Mesodermal cell (in vitro differentiated cells): ENCODE measurements at regions not wholly inside any gene's neighbourhood (a gene's known extent, or its start where the extent isn't known, plus 50 kb on each side); places are given as distances from the start of the nearest gene placed in this dataset.

Source experiments
- H3K27ac ChIP-seq: 2 replicates; pipeline ENCODE4 v1.7.0; 2013; ENCODE audit warnings: mild to moderate bottlenecking, low read depth, low read length, moderate library complexity; ENCODE audit not compliant: severe bottlenecking
- H3K36me3 ChIP-seq: 2 replicates; pipeline ENCODE4 v1.7.1; 2013; ENCODE audit warnings: mild to moderate bottlenecking, low read length, moderate library complexity; ENCODE audit not compliant: control insufficient read depth, insufficient read depth
- H3K4me1 ChIP-seq: one replicate; pipeline ENCODE4 v1.7.1; 2013; ENCODE audit warnings: mild to moderate bottlenecking, low read length; ENCODE audit not compliant: insufficient read depth, control insufficient read depth, poor library complexity, severe bottlenecking
- H3K4me3 ChIP-seq: 2 replicates; pipeline ENCODE4 v1.7.0; 2013; ENCODE audit warnings: low read length, control low read depth, mild to moderate bottlenecking; ENCODE audit not compliant: insufficient read depth, poor library complexity, severe bottlenecking; ENCODE audit errors: extremely low read depth
- H3K9me3 ChIP-seq: 2 replicates; pipeline ENCODE4 v1.7.1; 2013; ENCODE audit warnings: mild to moderate bottlenecking, low read length, moderate library complexity; ENCODE audit not compliant: control insufficient read depth
- WGBS, 2 experiments: methylation state at CpG; one replicate each; pipeline ENCODE4 v1.1.5; 2013; ENCODE audit warnings: missing lambda C conversion rate in 2 of 2; ENCODE audit not compliant: insufficient coverage in 2 of 2; 5-methylcytosine and 5-hydroxymethylcytosine counted together

DNA sequence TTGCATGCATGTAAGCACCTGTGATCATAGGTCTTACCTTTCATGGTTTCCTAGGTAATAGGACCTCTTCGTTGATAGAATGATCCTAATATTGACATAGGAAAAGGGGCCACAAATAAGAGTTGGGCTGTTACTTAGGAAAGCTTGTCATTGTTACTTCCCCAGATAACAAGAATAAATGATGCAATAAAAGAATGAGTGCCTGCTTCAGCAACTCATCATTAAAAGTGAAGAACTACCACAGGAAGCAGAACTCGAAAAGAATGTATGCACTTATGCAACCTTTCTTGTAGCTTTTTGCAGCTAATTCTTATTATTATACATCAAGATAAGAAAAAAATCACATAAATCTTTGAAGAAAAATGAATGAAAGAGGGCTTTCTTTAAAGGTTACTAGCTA is 548.6 kb downstream of the LTN1 start:
- WGBS, 2 experiments, result 83% methylated on average over 1 of the region's 2 CpGs; no CpG with 5 or more reads in 1 of the 2 experiments
- no peak overlapping the region for H3K27ac ChIP-seq
- no peaks in the 10 kb centered on the region for H3K4me1 ChIP-seq
- no peaks in the 10 kb centered on the region for H3K36me3 ChIP-seq
- H3K9me3 ChIP-seq, result no peaks in the 10 kb centered on the region
- H3K4me3 ChIP-seq, result no peak overlapping the region

DNA sequence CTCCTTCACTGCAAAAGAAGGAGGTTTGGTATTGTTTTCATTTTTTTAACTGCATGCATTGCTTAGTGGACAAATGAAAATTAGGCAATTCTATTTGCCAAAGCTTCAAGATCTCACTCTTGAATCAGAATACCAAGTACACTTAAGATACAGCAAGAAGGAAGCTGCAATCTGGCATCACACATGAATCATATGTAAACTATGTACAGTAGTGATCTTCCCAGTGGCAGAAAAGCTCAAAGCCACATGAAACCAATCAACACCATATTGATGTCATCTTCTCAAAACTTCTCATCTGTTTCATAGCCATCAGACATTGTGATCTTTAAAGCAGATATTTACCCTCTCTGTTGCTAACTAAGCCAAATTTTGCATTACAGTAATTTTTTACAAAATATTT is 550.1 kb downstream of the LTN1 start:
- no peaks in the 10 kb centered on the region for H3K9me3 ChIP-seq
- no peaks in the 10 kb centered on the region for H3K36me3 ChIP-seq
- H3K4me1 ChIP-seq, result no peaks in the 10 kb centered on the region
- H3K4me3 ChIP-seq, result no peak overlapping the region
- H3K27ac ChIP-seq, result no peak overlapping the region

DNA sequence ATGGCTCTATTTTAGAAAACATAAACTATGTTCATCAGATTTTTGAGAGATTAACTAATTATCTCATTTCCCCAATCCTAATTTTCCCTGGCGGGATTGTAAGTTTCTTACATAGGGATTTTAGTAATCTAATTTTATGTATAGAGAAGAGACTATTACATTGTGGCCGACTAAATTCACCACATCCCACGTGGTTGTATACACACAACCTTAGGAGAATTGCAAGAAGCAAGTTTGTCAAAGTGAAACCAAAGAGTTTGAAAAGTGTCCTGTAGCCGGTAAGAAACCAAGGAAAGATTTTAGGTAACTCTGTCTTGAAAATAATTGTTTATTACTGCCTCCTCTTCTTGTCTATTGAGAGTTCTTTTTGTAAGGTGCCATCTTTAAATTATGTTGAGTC is 550.6 kb downstream of the LTN1 start:
- 86% methylated on average over 1 of the region's 4 CpGs; no CpG with 5 or more reads in 1 of the 2 experiments for WGBS, 2 experiments
- Histone ChIP-seq H3K4me3 (no peak overlapping the region), H3K4me1 (no peaks in the 10 kb centered on the region), H3K36me3 (no peaks in the 10 kb centered on the region), H3K9me3 (no peaks in the 10 kb centered on the region), H3K27ac (no peak overlapping the region)

DNA sequence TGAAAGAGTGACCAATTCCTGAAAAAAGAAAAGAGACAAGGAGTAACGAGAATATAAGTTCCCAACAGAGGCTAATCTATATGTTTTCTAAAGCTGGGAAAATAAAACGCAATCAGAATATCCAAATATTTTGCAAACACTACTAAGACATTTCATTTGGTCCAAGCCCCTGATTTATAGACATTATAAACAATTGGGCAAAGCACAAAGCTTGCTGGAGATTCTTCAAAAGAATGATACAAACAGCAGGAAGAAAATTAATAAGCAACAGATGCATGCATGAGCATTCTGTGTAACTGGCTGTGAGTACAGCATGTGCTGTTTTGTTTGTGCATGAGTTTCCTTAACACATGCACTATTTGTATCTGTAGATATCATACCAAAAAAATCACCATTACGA is 552.9 kb downstream of the LTN1 start:
- H3K4me1 ChIP-seq, result peaks cover 5% of the 10 kb centered on the region
- WGBS, 2 experiments, result no CpG with 5 or more reads among the region's 3 CpGs
- no peak overlapping the region for H3K27ac ChIP-seq
- H3K36me3 ChIP-seq, result no peaks in the 10 kb centered on the region
- H3K9me3 ChIP-seq, result no peaks in the 10 kb centered on the region
- H3K4me3 ChIP-seq, result no peak overlapping the region

DNA sequence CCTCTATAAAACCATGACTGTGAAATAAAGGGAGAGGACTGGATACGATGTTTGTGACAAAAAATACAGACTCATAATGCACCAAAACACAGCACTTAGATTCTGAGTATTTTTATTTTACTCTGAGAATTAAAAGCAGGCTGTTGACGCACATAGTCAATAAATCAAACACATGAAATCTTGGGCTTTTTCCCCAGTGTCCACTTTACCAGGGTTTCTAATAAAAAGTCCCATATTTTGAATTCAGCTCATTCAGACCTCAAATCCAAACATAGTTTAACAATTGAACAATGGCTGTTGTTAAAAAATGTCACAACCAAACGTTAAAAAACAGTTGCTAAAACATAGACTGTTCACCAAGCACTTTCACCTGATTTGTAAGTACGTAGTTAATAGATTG is 553.4 kb downstream of the LTN1 start:
- no peaks in the 10 kb centered on the region for H3K9me3 ChIP-seq
- H3K4me3 ChIP-seq, result no peak overlapping the region
- H3K4me1 ChIP-seq, result peaks cover 5% of the 10 kb centered on the region
- WGBS, 2 experiments, result 100% methylated on average over 1 of the region's 4 CpGs; no CpG with 5 or more reads in 1 of the 2 experiments
- H3K36me3 ChIP-seq, result no peaks in the 10 kb centered on the region
- H3K27ac ChIP-seq, result no peak overlapping the region

DNA sequence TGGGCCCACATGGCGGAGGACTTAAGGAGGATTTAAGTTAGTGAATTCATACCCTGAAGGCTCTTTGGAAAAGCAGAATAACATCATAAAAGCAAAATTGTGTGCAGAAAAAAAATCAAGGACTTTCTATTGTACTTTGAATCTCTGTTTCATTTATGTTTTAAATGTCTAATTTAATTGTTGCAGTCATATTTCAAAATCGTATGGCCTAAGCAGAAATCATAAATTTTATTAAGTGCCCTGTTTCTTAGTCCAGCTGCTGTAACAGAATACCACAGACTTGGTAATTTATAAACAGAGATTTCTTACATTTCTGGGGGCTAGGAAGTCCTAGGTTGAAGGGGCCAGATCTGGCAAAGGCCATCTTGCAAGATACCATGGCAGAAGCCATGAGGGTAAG is 555.6 kb downstream of the LTN1 start:
- Histone ChIP-seq H3K27ac (no peak overlapping the region), H3K4me1 (peaks cover 5% of the 10 kb centered on the region)
- WGBS, 2 experiments, result no CpG with 5 or more reads among the region's 2 CpGs

DNA sequence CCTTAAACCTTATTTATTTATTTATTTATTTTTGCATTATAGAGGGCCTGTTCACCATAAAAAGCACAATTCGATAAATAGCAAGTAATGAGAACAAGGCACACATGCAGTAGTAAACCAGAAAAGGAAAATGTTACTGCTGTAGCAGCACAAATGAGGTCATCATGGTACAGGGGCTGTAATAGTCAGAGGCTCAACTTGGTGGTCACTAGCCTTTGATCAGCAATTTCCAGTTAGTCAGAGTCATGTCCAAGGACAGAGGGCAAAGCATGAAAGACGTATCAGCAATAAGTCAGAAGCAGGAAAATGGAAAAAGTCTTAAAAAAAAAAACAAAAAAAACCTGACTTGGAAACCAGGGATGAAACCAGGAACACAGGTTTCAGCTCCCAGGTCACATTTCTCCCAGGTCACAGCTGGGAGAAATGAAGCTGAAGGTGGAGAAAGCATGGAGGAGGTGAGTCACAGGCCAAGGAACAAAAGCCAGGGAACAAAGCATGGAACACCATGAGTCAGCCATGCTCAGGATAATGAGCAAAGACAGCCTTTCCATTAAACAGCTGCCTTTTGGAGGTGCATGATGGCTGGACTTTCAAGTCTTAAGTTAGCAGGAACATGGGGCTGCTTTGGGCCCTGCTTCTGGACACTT is 556.3 kb downstream of the LTN1 start:
- no peak overlapping the region for H3K27ac ChIP-seq
- no peak overlapping the region for H3K4me3 ChIP-seq
- H3K36me3 ChIP-seq, result no peaks in the 10 kb centered on the region
- H3K4me1 ChIP-seq, result peaks cover 5% of the 10 kb centered on the region
- 92 to 93% methylated on average over 2 of the region's 2 CpGs for WGBS, 2 experiments
- H3K9me3 ChIP-seq, result no peaks in the 10 kb centered on the region

More for the DNA sequence above, 555.6 kb downstream of the LTN1 start:
- Histone ChIP-seq H3K4me3 (no peak overlapping the region), H3K9me3 (no peaks in the 10 kb centered on the region), H3K36me3 (no peaks in the 10 kb centered on the region)

DNA sequence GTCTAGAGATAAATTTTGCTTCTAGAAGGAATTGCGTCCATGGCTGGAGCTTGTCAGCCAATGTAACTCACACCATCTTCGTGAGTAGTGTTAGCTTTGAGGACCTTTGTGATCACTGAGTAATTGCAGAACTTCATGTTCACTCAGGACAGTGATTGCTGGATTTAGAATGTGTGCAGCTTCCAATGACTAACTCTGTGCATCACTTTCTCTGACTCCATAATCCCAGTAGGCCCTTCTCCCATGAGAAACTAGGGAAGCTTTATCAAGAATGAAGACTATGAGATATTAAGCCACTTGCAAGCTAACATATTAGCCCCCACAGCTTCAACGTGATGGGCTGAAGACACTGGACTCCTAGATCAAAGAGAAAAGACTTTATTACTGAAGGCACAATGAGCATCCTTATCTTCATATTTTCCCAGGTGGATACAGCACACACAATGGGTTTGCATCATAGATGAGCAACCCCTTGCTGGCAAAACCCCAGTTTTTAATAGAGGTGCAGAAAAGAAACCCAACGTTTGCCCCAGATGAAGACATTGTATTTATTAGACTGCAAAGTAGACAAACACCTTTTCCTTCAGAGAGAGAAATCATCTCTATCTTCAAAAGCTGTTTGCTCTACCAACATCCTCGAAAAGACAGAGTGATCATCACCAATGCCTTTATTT is 561.0 kb downstream of the LTN1 start:
- H3K4me3 ChIP-seq, result no peak overlapping the region
- no peaks in the 10 kb centered on the region for H3K9me3 ChIP-seq
- H3K27ac ChIP-seq, result no peak overlapping the region
- WGBS, 2 experiments, result 79 to 82% methylated on average over 4 of the region's 5 CpGs
- peaks cover 3% of the 10 kb centered on the region for H3K4me1 ChIP-seq
- no peaks in the 10 kb centered on the region for H3K36me3 ChIP-seq

DNA sequence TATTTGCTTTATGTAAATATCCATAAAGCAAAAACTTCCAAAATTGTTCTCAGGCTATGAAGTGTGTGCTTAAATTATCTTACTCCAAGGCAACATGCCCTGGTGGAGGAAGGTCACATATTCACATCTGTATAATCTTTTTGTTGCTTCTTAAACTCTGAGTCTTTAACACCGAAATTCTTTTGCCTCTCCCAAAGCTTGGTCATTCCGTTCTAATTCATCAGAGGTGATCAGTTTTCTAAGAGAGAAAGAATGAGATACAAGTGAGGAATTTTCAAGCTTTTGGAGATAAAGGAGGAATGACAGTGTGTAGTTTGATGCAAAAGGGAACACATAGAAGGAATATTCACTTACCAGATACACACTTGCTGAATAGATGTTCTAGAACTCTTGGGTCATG is 561.7 kb downstream of the LTN1 start:
- H3K4me1 ChIP-seq, result no peaks in the 10 kb centered on the region
- H3K4me3 ChIP-seq, result no peak overlapping the region
- H3K36me3 ChIP-seq, result no peaks in the 10 kb centered on the region
- H3K27ac ChIP-seq, result no peak overlapping the region
- no peaks in the 10 kb centered on the region for H3K9me3 ChIP-seq
- WGBS, 2 experiments, result no CpG with 5 or more reads among the region's 2 CpGs

DNA sequence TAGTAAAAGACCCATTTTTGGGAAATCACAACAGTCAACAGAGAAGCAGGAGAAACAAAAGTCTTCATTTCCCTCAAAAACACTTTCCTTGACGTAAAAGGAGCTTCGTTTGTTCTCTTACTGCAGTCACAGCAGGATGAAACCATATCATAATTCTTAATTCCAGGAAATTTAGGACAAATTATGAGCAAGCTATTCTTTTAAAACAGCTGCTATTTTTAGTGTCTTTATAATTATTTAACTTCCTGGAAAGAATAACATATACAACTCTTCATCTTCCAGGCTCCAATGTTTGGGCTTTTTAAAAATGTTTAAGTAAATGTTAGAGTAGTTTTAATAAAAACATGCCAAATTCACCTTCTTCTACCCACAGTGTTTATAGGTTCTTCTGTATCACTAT is 563.5 kb downstream of the LTN1 start:
- H3K9me3 ChIP-seq, result no peaks in the 10 kb centered on the region
- WGBS, 2 experiments, result 83 to 100% methylated on average over 1 of the region's 2 CpGs
- no peaks in the 10 kb centered on the region for H3K36me3 ChIP-seq

DNA sequence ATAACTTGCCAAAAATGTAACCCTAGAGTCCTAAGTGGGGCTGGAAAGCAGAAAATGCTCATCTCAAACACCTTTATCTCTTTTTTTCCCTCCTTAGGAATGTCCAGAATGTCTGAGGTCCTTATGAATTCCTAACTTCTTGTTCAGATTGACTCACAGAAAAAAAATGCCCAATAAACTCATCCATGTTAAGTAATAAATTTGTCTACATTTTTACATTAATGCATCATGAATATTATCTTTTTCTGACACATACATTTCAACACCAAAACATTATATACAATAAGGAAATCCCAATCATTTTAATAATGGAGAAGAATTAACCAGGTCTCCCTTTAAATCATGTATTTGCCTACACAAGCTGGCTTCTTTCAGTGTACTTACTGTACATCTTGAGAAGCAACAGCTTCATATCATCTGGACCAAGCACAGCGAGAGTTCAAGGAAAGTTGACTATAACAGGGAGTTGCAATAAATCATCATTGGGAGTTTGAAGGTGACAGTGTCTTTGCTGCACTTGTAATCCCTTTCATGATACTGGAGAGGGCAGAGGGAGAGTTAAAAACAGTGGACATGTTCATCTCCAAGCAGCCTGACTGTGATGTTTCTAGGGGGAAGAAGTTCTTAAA is 565.2 kb downstream of the LTN1 start:
- Histone ChIP-seq H3K36me3 (no peaks in the 10 kb centered on the region), H3K4me3 (no peak overlapping the region), H3K4me1 (no peaks in the 10 kb centered on the region), H3K9me3 (no peaks in the 10 kb centered on the region), H3K27ac (no peak overlapping the region)
- 63 to 100% methylated on average over 1 of the region's 1 CpG for WGBS, 2 experiments

More for the DNA sequence above, 563.5 kb downstream of the LTN1 start:
- Histone ChIP-seq H3K4me1 (no peaks in the 10 kb centered on the region), H3K4me3 (no peak overlapping the region), H3K27ac (no peak overlapping the region)
